Muscle of back (tissue), 3 donors: ENCODE measurements at regions not wholly inside any gene's neighbourhood (a gene's known extent, or its start where the extent isn't known, plus 50 kb on each side); places are given as distances from the start of the nearest gene placed in this dataset.
A peak's percentile ranks its signal among the peaks of the same experiment; 100 is the strongest.

Source experiments
- DNase-seq, 3 donors: peaks; one replicate each; pipeline versions ENCODE4 v3.0.0 to v3.0.0-alpha.2; 2013

GRCh38 chr11:45348729-45349128, 62.6 kb upstream of the SYT13 start:
- no peak for DNase-seq

GRCh38 chr11:45347348-45348082, 61.4 kb upstream of the SYT13 start:
- no peak for DNase-seq

GRCh38 chr11:45345491-45345890, 59.4 kb upstream of the SYT13 start:
- no peak for DNase-seq

- DNase-seq: no peak
Observed at GRCh38 chr11:45344028-45344427, 57.9 kb upstream of the SYT13 start.

- no peak for DNase-seq
Observed at GRCh38 chr11:45343444-45343843, 57.3 kb upstream of the SYT13 start.

GRCh38 chr11:45341372-45341771, 55.2 kb upstream of the SYT13 start:
- DNase-seq: no peak

- peak; percentile 64 to 92 (median 88) for DNase-seq
Observed at GRCh38 chr11:45339729-45340519, 53.8 kb upstream of the SYT13 start.

GRCh38 chr11:45337583-45338360, 51.6 kb upstream of the SYT13 start:
- DNase-seq: peak in 1 of 3 donors; percentile 65

GRCh38 chr11:45336136-45336535, 50.0 kb upstream of the SYT13 start:
- no peak for DNase-seq
